ENCODE measurements at regions not wholly inside any gene's neighbourhood (a gene's known extent, or its start where the extent isn't known, plus 50 kb on each side); places are given as distances from the start of the nearest gene placed in this dataset.

DNA sequence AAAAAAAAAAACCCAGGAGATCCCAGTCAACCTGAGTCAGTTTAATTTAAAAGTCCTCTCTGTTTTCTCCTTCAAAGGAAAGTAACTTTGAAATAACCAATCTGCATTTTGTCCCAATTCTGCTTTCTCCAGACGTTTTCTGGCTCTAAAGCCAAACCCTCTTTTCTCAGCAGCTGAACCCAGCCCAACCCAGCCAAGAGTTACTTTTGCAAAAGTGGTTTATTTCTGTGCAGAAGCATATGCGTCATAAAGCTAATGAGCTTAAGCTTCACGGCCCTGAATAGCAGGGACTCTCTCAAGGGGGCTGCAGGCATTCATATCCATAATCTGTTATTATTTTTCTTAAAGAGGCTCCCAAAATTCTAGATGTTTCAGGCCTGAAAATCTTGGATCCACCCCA lies 176.6 kb downstream of the GALC start:
- H3K27ac ChIP-seq: no peak overlapping the region
- TF ChIP-seq ZFX (IDR thresholded peaks at IDR 0.05) (no peak), CTCF (conservative IDR thresholded peaks at IDR 0.05) (no peak)

DNA sequence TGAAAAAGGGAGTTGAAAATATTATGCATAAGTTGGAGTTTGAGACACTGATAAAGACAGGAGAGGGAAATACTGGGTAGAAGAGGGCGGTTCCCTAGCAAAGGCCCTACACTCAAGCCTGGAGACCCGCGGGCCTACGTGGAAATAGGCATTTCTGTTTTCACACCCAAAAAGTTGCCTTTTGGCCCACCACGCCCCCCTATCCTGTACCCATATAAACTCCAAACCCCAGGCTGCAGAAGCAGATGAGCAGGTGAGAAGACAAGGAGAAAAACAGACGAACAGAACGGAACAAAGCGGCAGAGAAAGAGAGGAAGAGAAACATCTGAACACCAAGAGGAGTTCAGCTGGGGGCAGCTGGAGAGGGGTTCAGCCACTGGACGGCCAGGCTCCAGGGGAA lies 177.9 kb downstream of the GALC start:
- no peak overlapping the region for H3K27ac ChIP-seq
- TF ChIP-seq ZFX (IDR thresholded peaks at IDR 0.05) (no peak), CTCF (conservative IDR thresholded peaks at IDR 0.05) (no peak)

DNA sequence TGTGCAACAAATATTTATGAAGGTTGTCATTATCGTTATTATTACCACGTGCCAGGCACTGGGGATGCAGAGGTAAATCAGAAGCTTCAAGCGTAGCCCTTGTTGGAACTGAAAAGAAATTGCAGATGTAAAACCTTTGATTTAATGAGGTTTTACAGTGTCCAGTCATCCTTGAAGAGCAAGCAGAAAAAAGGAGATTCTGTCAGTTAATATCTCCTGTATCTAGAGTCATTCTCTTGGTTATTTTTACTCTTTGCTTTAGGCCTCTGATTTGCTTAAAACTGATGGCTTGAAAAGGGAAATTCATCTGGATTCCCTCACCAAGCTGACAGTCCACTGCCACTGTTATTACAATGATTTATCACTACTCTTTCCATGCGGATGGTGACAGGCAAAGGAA lies 179.3 kb downstream of the GALC start:
- H3K27ac ChIP-seq: no peak overlapping the region
- no peak for TF ChIP-seq ZFX (IDR thresholded peaks at IDR 0.05)
- no peak for TF ChIP-seq CTCF (conservative IDR thresholded peaks at IDR 0.05)

DNA sequence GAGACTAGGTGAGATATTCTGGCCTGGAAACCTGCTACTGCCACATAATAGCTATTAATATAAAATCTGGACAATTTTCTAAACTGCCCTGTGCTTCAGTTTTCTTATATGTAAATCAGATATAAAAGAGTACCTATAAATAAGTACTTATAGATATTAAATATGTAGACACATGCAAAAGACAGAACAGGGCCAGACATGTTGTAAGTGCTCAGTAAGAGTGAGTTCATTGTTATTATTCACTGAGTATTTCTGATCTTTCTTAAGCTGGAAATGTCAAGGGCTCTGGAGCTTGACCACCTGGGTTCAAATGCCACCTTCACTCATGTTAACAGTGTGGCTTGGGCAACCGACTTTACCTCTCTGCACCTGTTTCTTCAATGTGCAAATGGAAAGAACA lies 179.8 kb downstream of the GALC start:
- no peak overlapping the region for H3K27ac ChIP-seq
- TF ChIP-seq ZFX (IDR thresholded peaks at IDR 0.05) (no peak), CTCF (conservative IDR thresholded peaks at IDR 0.05) (no peak)

DNA sequence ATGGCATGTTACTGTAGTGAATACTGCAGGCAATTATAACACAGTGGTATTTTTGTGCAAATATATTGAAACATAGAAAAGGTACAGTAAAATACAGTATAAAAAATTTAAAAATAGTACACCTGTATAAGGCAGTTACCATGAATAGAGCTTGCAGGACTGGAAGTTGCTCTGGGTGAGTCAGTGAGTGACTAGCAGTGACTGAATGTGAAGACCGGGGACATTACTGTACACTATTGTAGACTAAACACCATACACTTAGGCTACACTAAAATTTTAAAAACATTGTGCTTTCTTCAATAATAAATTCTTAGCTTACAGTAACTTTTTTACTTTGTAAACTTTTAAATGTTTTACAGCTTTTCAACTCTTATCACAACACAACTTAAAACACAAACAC lies 181.7 kb downstream of the GALC start:
- TF ChIP-seq ZFX (IDR thresholded peaks at IDR 0.05) (no peak), CTCF (conservative IDR thresholded peaks at IDR 0.05) (no peak)
- H3K27ac ChIP-seq: no peak overlapping the region

DNA sequence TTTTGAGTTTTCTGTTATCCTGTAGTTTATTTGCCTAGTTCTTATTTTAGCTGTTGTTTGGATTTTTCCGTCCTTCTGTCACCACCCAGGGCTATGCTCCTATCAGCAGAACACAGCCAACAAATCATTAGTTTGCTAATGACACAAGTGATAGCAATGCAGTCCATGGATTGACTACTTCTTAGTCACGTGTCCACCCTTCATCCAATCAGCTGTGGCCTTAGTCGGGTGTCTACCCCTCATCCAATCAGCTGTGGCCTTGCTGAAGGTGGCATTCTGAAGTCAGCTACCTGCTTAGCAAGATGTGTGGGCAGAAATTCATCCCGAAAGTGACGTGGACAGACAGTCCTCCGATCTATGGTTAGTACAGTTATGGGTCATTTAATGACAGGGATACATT lies 182.3 kb downstream of the GALC start:
- no peak overlapping the region for H3K27ac ChIP-seq
- TF ChIP-seq ZFX (IDR thresholded peaks at IDR 0.05) (no peak), CTCF (conservative IDR thresholded peaks at IDR 0.05) (no peak)

- TF ChIP-seq CTCF (conservative IDR thresholded peaks at IDR 0.05) (no peak), ZFX (IDR thresholded peaks at IDR 0.05) (no peak)
- no peak overlapping the region for H3K27ac ChIP-seq
Observed at GRCh38 chr14:87809261-87809660, 183.7 kb downstream of the GALC start.

Measured in C4-2B (cell line).